ENCODE measurements at regions not wholly inside any gene's neighbourhood (a gene's known extent, or its start where the extent isn't known, plus 50 kb on each side); places are given as distances from the start of the nearest gene placed in this dataset.

- TF ChIP-seq, protein P1, sequence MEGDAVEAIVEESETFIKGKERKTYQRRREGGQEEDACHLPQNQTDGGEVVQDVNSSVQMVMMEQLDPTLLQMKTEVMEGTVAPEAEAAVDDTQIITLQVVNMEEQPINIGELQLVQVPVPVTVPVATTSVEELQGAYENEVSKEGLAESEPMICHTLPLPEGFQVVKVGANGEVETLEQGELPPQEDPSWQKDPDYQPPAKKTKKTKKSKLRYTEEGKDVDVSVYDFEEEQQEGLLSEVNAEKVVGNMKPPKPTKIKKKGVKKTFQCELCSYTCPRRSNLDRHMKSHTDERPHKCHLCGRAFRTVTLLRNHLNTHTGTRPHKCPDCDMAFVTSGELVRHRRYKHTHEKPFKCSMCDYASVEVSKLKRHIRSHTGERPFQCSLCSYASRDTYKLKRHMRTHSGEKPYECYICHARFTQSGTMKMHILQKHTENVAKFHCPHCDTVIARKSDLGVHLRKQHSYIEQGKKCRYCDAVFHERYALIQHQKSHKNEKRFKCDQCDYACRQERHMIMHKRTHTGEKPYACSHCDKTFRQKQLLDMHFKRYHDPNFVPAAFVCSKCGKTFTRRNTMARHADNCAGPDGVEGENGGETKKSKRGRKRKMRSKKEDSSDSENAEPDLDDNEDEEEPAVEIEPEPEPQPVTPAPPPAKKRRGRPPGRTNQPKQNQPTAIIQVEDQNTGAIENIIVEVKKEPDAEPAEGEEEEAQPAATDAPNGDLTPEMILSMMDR (optimal IDR thresholded peaks at IDR 0.05 in 1 of 3, IDR thresholded peaks at IDR 0.05 in 1 of 3, conservative IDR thresholded peaks at IDR 0.05 in 1 of 3; ENCODE audit: extremely low read depth in 1 of 3, insufficient read depth in 2 of 3, low read length in 3 of 3) = no peak
- no peak for TF ChIP-seq EZH2 (IDR thresholded peaks at IDR 0.05; ENCODE audit: low read length)
Observed at GRCh38 chr4:96916711-96917110, 1076.8 kb downstream of the PDHA2 start.

Measured in keratinocyte (primary cell).